GM12891 (cell line): ENCODE measurements at regions not wholly inside any gene's neighbourhood (a gene's known extent, or its start where the extent isn't known, plus 50 kb on each side); places are given as distances from the start of the nearest gene placed in this dataset.

Source experiments
- PAX5 ChIP-seq: IDR thresholded peaks from 2 replicates; pipeline ENCODE4 v1.6.1; 2011; ENCODE audit warnings: low read length, moderate library complexity, mild to moderate bottlenecking; ENCODE audit not compliant: insufficient read depth, severe bottlenecking
- POLR2A ChIP-seq: IDR thresholded peaks from 2 replicates; pipeline ENCODE4 v1.6.1; 2011; ENCODE audit warnings: low read depth, low read length, control low read depth
- POLR2AphosphoS5 ChIP-seq: IDR thresholded peaks from 2 replicates; pipeline ENCODE4 v1.6.1; 2011; ENCODE audit warnings: low read depth, low read length, control low read depth
- POU2F2 ChIP-seq: IDR thresholded peaks from 2 replicates; pipeline ENCODE4 v1.6.1; 2011; ENCODE audit warnings: low read depth, mild to moderate bottlenecking, control low read depth, low read length, moderate library complexity
- SPI1 ChIP-seq: IDR thresholded peaks from 2 replicates; pipeline ENCODE4 v1.6.1; 2011; ENCODE audit warnings: low read depth, low read length, control low read depth
- TAF1 ChIP-seq: IDR thresholded peaks from 2 replicates; pipeline ENCODE4 v1.6.1; 2011; ENCODE audit warnings: low read depth, low read length, control low read depth

DNA sequence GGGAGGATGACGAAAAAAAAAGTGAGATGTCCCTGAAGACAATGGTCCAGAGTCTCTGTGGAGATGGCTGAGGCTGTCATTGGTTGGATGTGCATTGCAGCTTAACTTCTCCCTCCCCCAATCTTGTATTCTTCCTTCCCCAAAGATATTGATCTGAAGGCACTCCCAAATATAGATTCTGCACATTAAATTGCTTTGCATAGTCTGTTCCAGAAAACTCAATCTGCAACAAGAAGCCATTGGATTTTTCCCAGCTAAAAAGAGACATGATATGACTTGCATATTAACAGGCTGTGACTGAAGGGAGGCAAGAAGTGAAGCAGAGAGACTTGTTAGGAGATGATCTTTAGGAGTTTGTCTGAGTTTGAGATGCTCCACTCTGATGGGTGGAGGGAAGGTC, 245.2 kb upstream of the MOCS1 start:
- no peak for TF ChIP-seq TAF1
- TF ChIP-seq POLR2A, result no peak
- TF ChIP-seq POLR2AphosphoS5, result no peak
- TF ChIP-seq SPI1, result no peak
- TF ChIP-seq POU2F2, result no peak
- no peak for TF ChIP-seq PAX5
